Testis (tissue), 2 donors: ENCODE measurements at regions not wholly inside any gene's neighbourhood (a gene's known extent, or its start where the extent isn't known, plus 50 kb on each side); places are given as distances from the start of the nearest gene placed in this dataset.
"Not testable (repeated sequence)": the region's sequence is repeated elsewhere in the genome, so short reads cannot be mapped to it uniquely, and the experiment has no call there.

Source experiments
- CTCF ChIP-seq, 3 experiments: fragments of 450-650 bp in 2 of 3; fragments of 200-600 bp in 1 of 3; sonication (generic) in 1 of 3; IDR thresholded peaks; one replicate each; pipeline ENCODE4 v1.5.1; 2016 to 2019; ENCODE audit warnings: antibody characterized with exemption in 3 of 3, mild to moderate bottlenecking in 2 of 3, moderate library complexity in 1 of 3
- POLR2A ChIP-seq: fragments of 450-650 bp; IDR thresholded peaks from one replicate; pipeline ENCODE4 v1.6.1; 2017; ENCODE audit warnings: antibody characterized with exemption, mild to moderate bottlenecking, moderate library complexity

GRCh38 chr17:54465443-54465842, 435.2 kb upstream of the TOM1L1 start:
- TF ChIP-seq CTCF (IDR thresholded peaks at IDR 0.05); POLR2A: not testable (repeated sequence)
